ENCODE measurements at regions not wholly inside any gene's neighbourhood (a gene's known extent, or its start where the extent isn't known, plus 50 kb on each side); places are given as distances from the start of the nearest gene placed in this dataset.
"Not testable (repeated sequence)": the region's sequence is repeated elsewhere in the genome, so short reads cannot be mapped to it uniquely, and the experiment has no call there.

DNA sequence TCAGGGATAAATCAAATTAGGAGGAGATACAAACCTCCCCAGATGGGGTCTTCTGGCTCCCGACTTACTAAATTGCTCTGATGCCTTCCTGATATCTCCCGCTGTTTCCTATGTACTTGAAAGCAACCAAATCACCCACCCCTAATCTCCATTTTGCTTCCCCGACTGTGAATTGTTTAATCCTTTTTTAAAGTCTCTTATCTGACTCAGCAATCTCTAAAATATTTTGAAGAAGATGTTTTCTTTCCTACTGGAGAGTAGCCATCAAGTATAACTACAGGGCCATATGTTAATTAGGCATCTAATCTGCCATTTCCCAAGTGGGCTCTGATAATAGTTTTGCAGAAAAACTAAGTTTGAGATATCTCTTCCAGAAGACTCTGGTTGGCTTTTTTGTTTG lies 365.2 kb upstream of the MAF start:
- no peak for DNase-seq (ENCODE audit: low read depth in 3 of 3, low spot score in 2 of 3)

GRCh38 chr16:79964104-79964503 lies 363.6 kb upstream of the MAF start:
- no peak for DNase-seq (ENCODE audit: low read depth in 3 of 3, low spot score in 2 of 3)

GRCh38 chr16:79962962-79963361 lies 362.4 kb upstream of the MAF start:
- DNase-seq (ENCODE audit: low read depth in 3 of 3, low spot score in 2 of 3), result no peak

GRCh38 chr16:79959226-79959625 lies 358.7 kb upstream of the MAF start:
- no peak for DNase-seq (ENCODE audit: low read depth in 3 of 3, low spot score in 2 of 3)

- no peak for DNase-seq (ENCODE audit: low read depth in 3 of 3, low spot score in 2 of 3)
Measured at GRCh38 chr16:79954921-79955705, 354.6 kb upstream of the MAF start.

GRCh38 chr16:79950932-79951719 lies 350.6 kb upstream of the MAF start:
- no peak for DNase-seq (ENCODE audit: low read depth in 3 of 3, low spot score in 2 of 3)

GRCh38 chr16:79949417-79949816 lies 348.9 kb upstream of the MAF start:
- no peak for DNase-seq (ENCODE audit: low read depth in 3 of 3, low spot score in 2 of 3)

DNA sequence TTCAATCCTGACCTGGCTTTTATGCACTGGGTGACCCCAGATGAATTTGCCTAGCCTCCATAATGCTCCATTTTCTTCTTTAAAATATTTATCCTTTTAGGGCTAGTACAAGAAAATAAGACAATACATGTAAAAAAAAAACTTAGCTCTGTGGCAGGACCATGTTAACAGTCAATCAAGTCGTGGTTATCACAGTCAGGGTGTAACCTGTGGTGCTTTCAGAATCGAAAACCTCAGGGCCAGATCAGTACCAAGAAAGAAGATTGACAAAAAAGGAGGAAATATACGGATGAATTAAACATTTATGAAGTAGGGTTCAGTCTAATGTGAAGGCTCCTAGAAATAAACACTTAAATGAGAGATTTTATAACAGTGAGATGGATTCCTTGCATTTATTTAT lies 347.2 kb upstream of the MAF start:
- no peak for DNase-seq (ENCODE audit: low read depth in 3 of 3, low spot score in 2 of 3)

GRCh38 chr16:79946252-79946651 lies 345.7 kb upstream of the MAF start:
- DNase-seq (ENCODE audit: low read depth in 3 of 3, low spot score in 2 of 3), result no peak

DNA sequence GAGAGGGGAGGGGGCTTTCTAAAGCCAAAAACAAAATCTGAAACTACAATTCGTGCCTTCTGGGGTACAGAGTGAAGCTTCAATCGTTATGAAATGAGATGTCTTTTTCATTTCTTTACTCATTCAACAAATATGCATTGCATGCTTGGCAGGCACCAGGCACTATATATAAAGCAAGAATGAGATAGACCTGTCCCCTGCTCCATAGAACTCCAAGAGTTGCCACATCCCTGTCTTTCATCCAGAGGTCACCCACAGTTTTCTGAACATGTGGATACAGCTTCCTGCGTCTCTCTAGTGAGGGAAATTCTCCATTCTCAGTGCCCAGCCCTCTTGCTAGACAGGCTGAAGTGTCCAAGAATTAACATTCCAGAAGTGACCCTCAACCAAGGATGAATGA lies 343.2 kb upstream of the MAF start:
- DNase-seq (ENCODE audit: low read depth in 3 of 3, low spot score in 2 of 3), result no peak

DNA sequence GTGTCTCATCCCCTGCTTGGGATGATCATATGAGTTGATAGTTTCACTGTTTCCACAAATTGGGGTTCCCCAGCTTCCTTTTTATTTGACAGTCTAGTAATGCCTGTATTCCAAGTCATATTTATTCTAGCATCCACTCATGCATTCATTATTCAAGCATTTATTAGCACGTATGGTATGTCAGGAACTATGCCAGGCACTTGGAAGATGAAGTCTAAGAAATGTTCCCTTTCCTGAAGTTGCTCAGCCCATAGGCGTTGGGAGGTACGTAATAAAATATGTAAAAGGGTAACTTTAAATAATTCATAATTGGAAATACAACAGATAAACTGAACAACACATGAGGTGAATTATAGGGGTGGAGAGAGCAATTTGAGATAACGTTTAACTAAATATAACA lies 338.0 kb upstream of the MAF start:
- DNase-seq (ENCODE audit: low read depth in 3 of 3, low spot score in 2 of 3), result no peak

DNA sequence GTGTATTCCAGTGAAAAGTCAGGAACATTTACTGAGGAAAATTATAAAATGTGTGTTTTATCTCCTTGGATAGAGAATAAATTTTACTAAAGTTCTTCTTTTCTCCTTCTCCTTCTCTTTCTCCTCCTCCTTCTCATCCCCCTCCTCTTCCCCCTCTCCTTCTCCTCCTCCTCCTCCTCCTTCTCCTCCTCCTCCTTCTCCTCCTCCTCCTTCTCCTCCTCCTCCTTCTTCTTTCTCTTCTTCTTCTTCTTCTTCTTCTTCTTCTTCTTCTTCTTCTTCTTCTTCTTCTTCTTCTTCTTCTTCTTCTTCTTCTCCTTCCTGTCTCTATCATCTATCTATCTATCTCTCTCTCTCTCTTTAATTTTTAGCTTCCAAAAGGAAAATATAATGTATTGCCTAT lies 337.1 kb upstream of the MAF start:
- DNase-seq (ENCODE audit: low read depth in 3 of 3, low spot score in 2 of 3), result not testable (repeated sequence)

GRCh38 chr16:79933603-79934002 lies 333.1 kb upstream of the MAF start:
- no peak for DNase-seq (ENCODE audit: low read depth in 3 of 3, low spot score in 2 of 3)

DNA sequence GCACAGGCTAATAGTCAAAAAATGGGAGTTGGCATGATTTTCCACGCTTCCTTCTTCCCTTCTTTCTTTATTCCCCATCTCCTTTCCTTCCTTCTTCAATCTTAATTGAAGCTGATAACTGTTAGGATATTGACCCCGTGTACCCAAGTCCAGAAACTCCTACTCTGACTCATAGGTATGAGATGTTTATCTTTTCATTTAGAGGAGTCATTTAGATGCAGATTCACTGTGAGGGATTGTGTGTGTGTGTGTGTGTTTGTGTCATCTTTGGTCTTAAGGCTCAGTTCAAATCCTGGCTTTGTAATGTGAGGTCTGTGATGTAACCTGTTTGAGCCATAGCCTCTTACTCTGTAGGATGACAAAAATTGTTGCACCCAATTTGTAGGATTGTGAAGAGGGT lies 332.0 kb upstream of the MAF start:
- DNase-seq (ENCODE audit: low read depth in 3 of 3, low spot score in 2 of 3), result no peak

DNA sequence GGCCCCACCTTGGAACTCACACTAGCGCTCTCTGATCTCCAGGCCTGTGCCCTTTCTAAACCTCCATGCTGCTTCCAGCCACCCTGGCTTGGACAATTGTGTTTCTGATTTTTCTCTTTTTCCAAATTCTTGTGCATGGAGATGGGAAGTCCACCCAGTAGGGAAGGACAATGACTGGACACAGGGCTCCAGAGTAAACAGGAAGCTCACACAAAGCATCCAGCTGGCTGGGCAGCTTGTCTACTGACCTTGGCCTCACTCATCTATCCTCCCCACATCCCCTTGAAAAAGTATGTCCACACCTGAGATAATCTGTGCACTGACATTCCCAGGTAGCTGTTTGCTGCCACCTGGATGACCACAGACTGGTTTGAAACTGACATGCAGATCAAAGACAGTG lies 331.2 kb upstream of the MAF start:
- DNase-seq (ENCODE audit: low read depth in 3 of 3, low spot score in 2 of 3), result no peak

GRCh38 chr16:79929260-79929965 lies 328.9 kb upstream of the MAF start:
- DNase-seq (ENCODE audit: low read depth in 3 of 3, low spot score in 2 of 3), result no peak

GRCh38 chr16:79928142-79928873 lies 327.8 kb upstream of the MAF start:
- DNase-seq (ENCODE audit: low read depth in 3 of 3, low spot score in 2 of 3), result no peak

GRCh38 chr16:79926451-79927205 lies 326.1 kb upstream of the MAF start:
- DNase-seq (ENCODE audit: low read depth in 3 of 3, low spot score in 2 of 3), result no peak

GRCh38 chr16:79923431-79923830 lies 322.9 kb upstream of the MAF start:
- DNase-seq (ENCODE audit: low read depth in 3 of 3, low spot score in 2 of 3), result no peak

DNA sequence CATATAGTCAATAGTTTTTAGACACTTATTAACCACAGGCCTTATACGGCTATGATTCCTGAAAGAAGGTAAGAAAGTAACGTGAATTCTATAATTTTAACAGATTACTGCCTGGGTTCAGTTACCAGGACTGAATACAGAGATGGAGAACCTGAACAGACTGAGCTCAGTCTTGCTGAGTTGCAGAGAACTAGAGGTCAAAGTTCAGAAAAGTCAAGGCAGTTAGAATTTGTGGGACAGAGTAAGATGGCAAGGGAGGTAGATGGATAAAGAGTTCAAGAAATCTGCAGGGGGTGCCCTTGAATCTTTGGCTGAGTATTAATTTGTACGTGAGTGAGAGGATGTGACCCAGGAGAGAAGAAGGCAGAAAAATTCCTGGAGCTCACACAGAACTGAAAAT lies 320.1 kb upstream of the MAF start:
- no peak for DNase-seq (ENCODE audit: low read depth in 3 of 3, low spot score in 2 of 3)

All from right renal cortex interstitium (tissue), 3 donors.